Right lobe of liver (tissue), 4 donors: ENCODE measurements at regions not wholly inside any gene's neighbourhood (a gene's known extent, or its start where the extent isn't known, plus 50 kb on each side); places are given as distances from the start of the nearest gene placed in this dataset.

ENCODE experiments used
- CTCF ChIP-seq, 4 donors: fragments of 200-600 bp in 3 of 4; fragments of 450-650 bp in 1 of 4; IDR thresholded peaks; one replicate each; pipeline versions ENCODE4 v1.5.1 to v1.8.0; 2016 to 2022; ENCODE audit warnings: antibody characterized with exemption in 4 of 4, mild to moderate bottlenecking in 2 of 4
- POLR2A ChIP-seq: fragments of 450-650 bp; IDR thresholded peaks from one replicate; pipeline ENCODE4 v1.6.1; 2017; ENCODE audit warnings: antibody characterized with exemption, mild to moderate bottlenecking
- donor health status: DM: no; HTN: no; CAD: no.
- donor health status: DM: no; HTN: no; CAD: no.
- donor health status: DM: no; HTN: yes; CAD: no.

- no peak for TF ChIP-seq POLR2A
- TF ChIP-seq CTCF (IDR thresholded peaks at IDR 0.05) = no peak
Measured at GRCh38 chr20:10965936-10966470, 292.2 kb upstream of the JAG1 start.
